Neural crest cell (in vitro differentiated cells): ENCODE measurements at regions not wholly inside any gene's neighbourhood (a gene's known extent, or its start where the extent isn't known, plus 50 kb on each side); places are given as distances from the start of the nearest gene placed in this dataset.
A peak's percentile ranks its signal among the peaks of the same experiment; 100 is the strongest.

ENCODE experiments used
- DNase-seq: peaks from one replicate; pipeline ENCODE4 v3.0.0; 2021; ENCODE audit warnings: low read depth, mixed read lengths, low spot score
- H3K27ac Mint-ChIP-seq: one replicate; pipeline ENCODE4 v1.8.0; 2021; ENCODE audit warnings: mild to moderate bottlenecking, mixed read lengths; ENCODE audit not compliant: unreplicated experiment
- H3K27me3 Mint-ChIP-seq: 2 replicates; pipeline ENCODE4 v1.8.0; 2021; ENCODE audit warnings: low read depth, mild to moderate bottlenecking, mixed read lengths
- H3K36me3 Mint-ChIP-seq: 2 replicates; pipeline ENCODE4 v1.8.0; 2021; ENCODE audit warnings: low read depth, mild to moderate bottlenecking, mixed read lengths
- H3K4me1 Mint-ChIP-seq: 2 replicates; pipeline ENCODE4 v1.8.0; 2021; ENCODE audit warnings: mixed read lengths
- H3K4me3 Mint-ChIP-seq: one replicate; pipeline ENCODE4 v1.8.0; 2021; ENCODE audit warnings: mild to moderate bottlenecking, mixed read lengths
- H3K9me3 Mint-ChIP-seq: 2 replicates; pipeline ENCODE4 v1.8.0; 2021; ENCODE audit warnings: mixed read lengths
- TF ChIP-seq, protein P1 (sequence below): fragments of 200-600 bp; sonication (generic); conservative IDR thresholded peaks from 2 replicates; pipeline ENCODE4 v1.5.0; 2021; ENCODE audit warnings: antibody characterized with exemption, mild to moderate bottlenecking

DNA sequence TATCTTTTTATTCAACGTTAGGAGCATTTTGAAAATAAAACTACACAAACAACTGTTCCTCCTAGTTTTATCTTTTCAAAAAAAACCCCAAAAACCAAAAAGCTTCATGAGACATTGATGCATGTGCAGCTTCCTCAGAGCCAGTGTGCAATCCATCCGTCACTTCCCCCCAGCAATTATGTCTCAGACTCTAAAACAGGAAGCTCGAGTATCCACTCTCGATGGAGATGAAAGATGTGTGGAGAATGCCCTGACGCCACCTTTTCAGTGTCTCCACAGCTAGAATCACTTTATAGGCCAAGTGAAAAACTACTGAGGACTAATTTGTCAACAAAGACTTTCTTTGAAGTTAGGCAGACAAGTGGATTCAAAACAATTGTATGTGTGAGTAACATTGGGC is 408.9 kb upstream of the SMARCA2 start:
- TF ChIP-seq, protein P1, sequence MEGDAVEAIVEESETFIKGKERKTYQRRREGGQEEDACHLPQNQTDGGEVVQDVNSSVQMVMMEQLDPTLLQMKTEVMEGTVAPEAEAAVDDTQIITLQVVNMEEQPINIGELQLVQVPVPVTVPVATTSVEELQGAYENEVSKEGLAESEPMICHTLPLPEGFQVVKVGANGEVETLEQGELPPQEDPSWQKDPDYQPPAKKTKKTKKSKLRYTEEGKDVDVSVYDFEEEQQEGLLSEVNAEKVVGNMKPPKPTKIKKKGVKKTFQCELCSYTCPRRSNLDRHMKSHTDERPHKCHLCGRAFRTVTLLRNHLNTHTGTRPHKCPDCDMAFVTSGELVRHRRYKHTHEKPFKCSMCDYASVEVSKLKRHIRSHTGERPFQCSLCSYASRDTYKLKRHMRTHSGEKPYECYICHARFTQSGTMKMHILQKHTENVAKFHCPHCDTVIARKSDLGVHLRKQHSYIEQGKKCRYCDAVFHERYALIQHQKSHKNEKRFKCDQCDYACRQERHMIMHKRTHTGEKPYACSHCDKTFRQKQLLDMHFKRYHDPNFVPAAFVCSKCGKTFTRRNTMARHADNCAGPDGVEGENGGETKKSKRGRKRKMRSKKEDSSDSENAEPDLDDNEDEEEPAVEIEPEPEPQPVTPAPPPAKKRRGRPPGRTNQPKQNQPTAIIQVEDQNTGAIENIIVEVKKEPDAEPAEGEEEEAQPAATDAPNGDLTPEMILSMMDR: no peak
- H3K4me3 Mint-ChIP-seq: no peak overlapping the region

DNA sequence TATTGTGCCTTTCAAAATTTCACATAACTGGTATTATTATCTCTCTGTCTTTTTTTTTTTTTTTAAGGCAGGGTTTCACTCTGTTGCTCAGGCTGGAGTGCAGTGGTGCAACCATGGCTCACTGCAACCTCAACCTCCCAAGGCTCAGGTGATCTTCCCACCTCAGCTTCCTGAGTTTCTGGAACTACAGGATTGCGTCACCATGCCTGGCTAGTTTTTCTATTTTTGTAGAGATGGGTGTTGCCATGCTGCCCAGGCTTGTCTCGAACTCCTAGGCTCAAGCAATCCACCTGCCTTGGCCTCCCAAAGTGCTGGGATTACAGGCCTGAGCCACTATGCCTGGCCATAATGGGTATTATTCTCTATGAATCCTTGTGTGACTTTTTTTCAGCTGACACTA is 402.3 kb upstream of the SMARCA2 start:
- H3K4me3 Mint-ChIP-seq: no peak overlapping the region

More for the DNA sequence above, 408.9 kb upstream of the SMARCA2 start:
- Mint-ChIP-seq H3K27ac (no peak overlapping the region), H3K4me1 (no peaks in the 10 kb centered on the region), H3K9me3 (peaks cover 4% of the 10 kb centered on the region), H3K36me3 (no peaks in the 10 kb centered on the region), H3K27me3 (peaks cover 3% of the 10 kb centered on the region)
- DNase-seq: no peak

GRCh38 chr9:1617419-1617818 is 397.7 kb upstream of the SMARCA2 start:
- Mint-ChIP-seq H3K9me3 (peaks cover 6% of the 10 kb centered on the region), H3K36me3 (no peaks in the 10 kb centered on the region), H3K27ac (no peak overlapping the region), H3K4me1 (no peaks in the 10 kb centered on the region), H3K27me3 (peaks cover 26% of the 10 kb centered on the region), H3K4me3 (no peak overlapping the region)
- DNase-seq: no peak
- TF ChIP-seq, protein P1: no peak

More for the DNA sequence above, 402.3 kb upstream of the SMARCA2 start:
- TF ChIP-seq, protein P1: no peak
- Mint-ChIP-seq H3K9me3 (peaks cover 2% of the 10 kb centered on the region), H3K36me3 (no peaks in the 10 kb centered on the region), H3K27me3 (peaks cover 16% of the 10 kb centered on the region), H3K27ac (no peak overlapping the region), H3K4me1 (no peaks in the 10 kb centered on the region)
- DNase-seq: no peak

GRCh38 chr9:1619915-1620710 is 395.0 kb upstream of the SMARCA2 start:
- peaks cover 21% of the 10 kb centered on the region for H3K27me3 Mint-ChIP-seq
- H3K4me3 Mint-ChIP-seq: no peak overlapping the region
- H3K4me1 Mint-ChIP-seq: no peaks in the 10 kb centered on the region
- no peak overlapping the region for H3K27ac Mint-ChIP-seq
- H3K9me3 Mint-ChIP-seq: peaks cover 16% of the 10 kb centered on the region
- DNase-seq: no peak
- TF ChIP-seq, protein P1: peak; percentile 63
- peaks cover 5% of the 10 kb centered on the region for H3K36me3 Mint-ChIP-seq

- Mint-ChIP-seq H3K9me3 (peaks cover 10% of the 10 kb centered on the region), H3K27ac (no peak overlapping the region), H3K36me3 (no peaks in the 10 kb centered on the region), H3K4me1 (no peaks in the 10 kb centered on the region), H3K4me3 (no peak overlapping the region), H3K27me3 (peaks cover 5% of the 10 kb centered on the region)
- TF ChIP-seq, protein P1: no peak
- no peak for DNase-seq
Observed at GRCh38 chr9:1637401-1637800, 377.7 kb upstream of the SMARCA2 start.
